B cell (primary cell): ENCODE measurements at regions not wholly inside any gene's neighbourhood (a gene's known extent, or its start where the extent isn't known, plus 50 kb on each side); places are given as distances from the start of the nearest gene placed in this dataset.

Experiments
- ATAC-seq: fragments of 200-7000 bp; cut with Tn5 transposase; one replicate; pipeline ENCODE4 v1.10.0; 2021; ENCODE audit warnings: low read depth, mild to moderate bottlenecking, moderate number of reproducible peaks, moderate library complexity
- CTCF ChIA-PET: fragments of 350-600 bp; sonication (Branson Sonifier 250); formaldehyde crosslinking; loops from one replicate; lab custom pipeline; 2021; ENCODE audit warnings: antibody characterized with exemption, inconsistent platforms; lab: Charles Lee
- POLR2A ChIA-PET: fragments of 350-600 bp; sonication (Branson Sonifier 250); formaldehyde crosslinking; loops from one replicate; lab custom pipeline; 2021; ENCODE audit warnings: antibody characterized with exemption; lab: Charles Lee
- DNase-seq: peaks from one replicate; pipeline ENCODE4 v3.0.0; 2013
- H2AFZ ChIP-seq: 2 replicates; pipeline ENCODE4 v1.6.1; 2012; ENCODE audit warnings: mild to moderate bottlenecking, low read depth, low read length; ENCODE audit not compliant: insufficient read depth, poor library complexity, severe bottlenecking
- H3K27ac ChIP-seq, 2 donors: 1 replicate in 1 of 2; 2 replicates in 1 of 2; pipeline ENCODE4 v1.5.1; 2012 to 2013; ENCODE audit warnings: low read length in 2 of 2, mild to moderate bottlenecking in 2 of 2, moderate library complexity in 1 of 2
- H3K27me3 ChIP-seq, 4 experiments: fragments of 200-600 bp in 1 of 4; sonication (generic) in 1 of 4; replicated peaks in 1 of 4; 1 replicate in 2 of 4; 2 replicates in 2 of 4; pipeline versions ENCODE4 v1.6.1 to v1.7.0; 2013 to 2016; ENCODE audit warnings: low read length in 3 of 4, mild to moderate bottlenecking in 2 of 4, mixed read lengths in 1 of 4, moderate library complexity in 1 of 4; ENCODE audit not compliant: insufficient read depth in 4 of 4, control insufficient read depth in 3 of 4; ENCODE audit errors: control extremely low read depth in 1 of 4
- H3K36me3 ChIP-seq, 2 experiments: replicated peaks in 1 of 2; 1 replicate in 1 of 2; 2 replicates in 1 of 2; pipeline versions ENCODE4 v1.6.1 to v1.7.1; 2013; ENCODE audit warnings: low read length in 1 of 2; ENCODE audit not compliant: insufficient read depth in 2 of 2, control insufficient read depth in 1 of 2; ENCODE audit errors: control extremely low read depth in 1 of 2, extremely low read depth in 1 of 2
- H3K4me1 ChIP-seq, 2 donors: fragments of 200-600 bp in 1 of 2; sonication (generic) in 1 of 2; 1 replicate in 1 of 2; 2 replicates in 1 of 2; pipeline versions ENCODE4 v1.5.1 to v1.6.1; 2013 to 2017; ENCODE audit warnings: low read length in 2 of 2; ENCODE audit not compliant: control insufficient read depth in 2 of 2, insufficient read depth in 2 of 2
- H3K4me2 ChIP-seq: replicated peaks from 2 replicates; pipeline ENCODE3; 2012; ENCODE audit warnings: mild to moderate bottlenecking, low read depth, low read length; ENCODE audit not compliant: poor library complexity, severe bottlenecking
- H3K4me3 ChIP-seq, 5 experiments: fragments of 200-600 bp in 1 of 5; sonication (generic) in 1 of 5; 1 replicate in 3 of 5; 2 replicates in 2 of 5; pipeline versions ENCODE4 v1.5.1 to v1.7.0; 2011 to 2016; ENCODE audit warnings: low read length in 4 of 5, mild to moderate bottlenecking in 4 of 5, low read depth in 2 of 5, control low read depth in 1 of 5, moderate library complexity in 1 of 5; ENCODE audit not compliant: insufficient read depth in 1 of 5; ENCODE audit errors: control extremely low read depth in 1 of 5, extremely low read depth in 1 of 5
- H3K79me2 ChIP-seq: fragments of 200-600 bp; sonication (generic); one replicate; pipeline ENCODE4 v1.6.0; 2016; ENCODE audit warnings: low read length; ENCODE audit not compliant: control insufficient read depth, insufficient read depth
- H3K9ac ChIP-seq: fragments of 200-600 bp; sonication (generic); 2 replicates; pipeline ENCODE4 v1.6.1; 2017; ENCODE audit warnings: mild to moderate bottlenecking, low read length, moderate library complexity
- H3K9me3 ChIP-seq, 3 donors: one replicate each; pipeline versions ENCODE4 v1.6.1 to v1.7.1; 2013; ENCODE audit warnings: low read length in 2 of 3; ENCODE audit not compliant: control insufficient read depth in 2 of 3, insufficient read depth in 1 of 3; ENCODE audit errors: control extremely low read depth in 1 of 3
- H4K20me1 ChIP-seq: 2 replicates; pipeline ENCODE4 v1.6.0; 2012; ENCODE audit warnings: mild to moderate bottlenecking, low read length; ENCODE audit not compliant: insufficient read depth, control insufficient read depth, poor library complexity, severe bottlenecking
- H3K27ac Mint-ChIP-seq: one replicate; pipeline ENCODE4 v1.8.0; 2021; ENCODE audit warnings: mixed read lengths
- H3K27me3 Mint-ChIP-seq: one replicate; pipeline ENCODE4 v1.8.0; 2021; ENCODE audit warnings: mixed read lengths
- H3K4me1 Mint-ChIP-seq: one replicate; pipeline ENCODE4 v1.8.0; 2021; ENCODE audit warnings: mixed read lengths
- H3K4me3 Mint-ChIP-seq: one replicate; pipeline ENCODE4 v1.8.0; 2021; ENCODE audit warnings: mixed read lengths
- H3K9me3 Mint-ChIP-seq: one replicate; pipeline ENCODE4 v1.8.0; 2022; ENCODE audit warnings: mixed read lengths; ENCODE audit not compliant: insufficient read depth
- CTCF ChIP-seq: fragments of 200-600 bp; IDR thresholded peaks from one replicate; pipeline ENCODE4 v1.8.0; 2022; ENCODE audit warnings: antibody characterized with exemption, mild to moderate bottlenecking
- EZH2 ChIP-seq: IDR thresholded peaks from 2 replicates; pipeline ENCODE4 v1.6.1; 2012; ENCODE audit warnings: borderline replicate concordance, low read depth, mild to moderate bottlenecking, moderate library complexity, low read length; ENCODE audit not compliant: insufficient read depth, poor library complexity, severe bottlenecking
- WGBS: methylation state at CpG from one replicate; pipeline ENCODE4 v1.1.5; 2013; ENCODE audit warnings: missing lambda C conversion rate; ENCODE audit not compliant: insufficient coverage; 5-methylcytosine and 5-hydroxymethylcytosine counted together
- intact Hi-C: fragments of 100-400 bp; cut with micrococcal nuclease; formaldehyde crosslinking; loops from one replicate; pipeline ENCODE4 v1.10.0; 2022

GRCh38 chr12:131589221-131589897, 121.5 kb upstream of the SFSWAP start:
- Histone ChIP-seq H3K79me2 (no peaks in the 10 kb centered on the region), H3K27ac (no peak overlapping the region), H3K27me3 (no peaks in the 10 kb centered on the region), H3K4me1 (peaks cover 7 to 10% of the 10 kb centered on the region in 2 donors), H3K4me2 (no peak overlapping the region), H3K36me3 (no peaks in the 10 kb centered on the region), H3K9me3 (peaks cover 0 to 34% (median 7%) of the 10 kb centered on the region in 3 donors), H3K9ac (no peak overlapping the region), H4K20me1 (no peaks in the 10 kb centered on the region), H3K4me3 (no peak overlapping the region), H2AFZ (no peak overlapping the region)
- intact Hi-C loops = no loop called here
- 90% methylated on average over 7 of the region's 11 CpGs for WGBS
- ChIA-PET CTCF (no interaction called here), POLR2A (no interaction called here)
- Mint-ChIP-seq H3K27me3 (peaks cover 2% of the 10 kb centered on the region), H3K4me1 (peaks cover 8% of the 10 kb centered on the region), H3K27ac (no peak overlapping the region), H3K9me3 (no peaks in the 10 kb centered on the region), H3K4me3 (no peak overlapping the region)
- ATAC-seq (no peak), DNase-seq (no peak)
- TF ChIP-seq CTCF (no peak), EZH2 (no peak)

GRCh38 chr12:131589966-131590365, 120.9 kb upstream of the SFSWAP start:
- TF ChIP-seq EZH2 (no peak), CTCF (no peak)
- H3K9me3 Mint-ChIP-seq = no peaks in the 10 kb centered on the region
- Histone ChIP-seq H3K9ac (no peak overlapping the region), H3K79me2 (no peaks in the 10 kb centered on the region), H3K4me3 (no peak overlapping the region), H3K9me3 (peaks cover 0 to 32% (median 7%) of the 10 kb centered on the region in 3 donors), H3K4me2 (no peak overlapping the region), H3K4me1 (peaks cover 7 to 10% of the 10 kb centered on the region in 2 donors), H4K20me1 (no peaks in the 10 kb centered on the region), H3K36me3 (no peaks in the 10 kb centered on the region), H3K27ac (no peak overlapping the region), H2AFZ (no peak overlapping the region), H3K27me3 (no peaks in the 10 kb centered on the region)
- ATAC-seq (no peak), DNase-seq (no peak)
- intact Hi-C loops = no loop called here
- ChIA-PET CTCF (no interaction called here), POLR2A (no interaction called here)
- H3K4me3 Mint-ChIP-seq = no peak overlapping the region
- H3K27me3 Mint-ChIP-seq = peaks cover 2% of the 10 kb centered on the region
- H3K27ac Mint-ChIP-seq = no peak overlapping the region
- H3K4me1 Mint-ChIP-seq = peaks cover 8% of the 10 kb centered on the region
